NCI-H1417 (cell line): ENCODE measurements at regions not wholly inside any gene's neighbourhood (a gene's known extent, or its start where the extent isn't known, plus 50 kb on each side); places are given as distances from the start of the nearest gene placed in this dataset.
A peak's percentile ranks its signal among the peaks of the same experiment; 100 is the strongest.
"Not testable (repeated sequence)": the region's sequence is repeated elsewhere in the genome, so short reads cannot be mapped to it uniquely, and the experiment has no call there.

Experiments
- DNase-seq, 3 experiments: peaks; one replicate each; lab custom pipeline; 2025; lab: John Stamatoyannopoulos, UW

DNA sequence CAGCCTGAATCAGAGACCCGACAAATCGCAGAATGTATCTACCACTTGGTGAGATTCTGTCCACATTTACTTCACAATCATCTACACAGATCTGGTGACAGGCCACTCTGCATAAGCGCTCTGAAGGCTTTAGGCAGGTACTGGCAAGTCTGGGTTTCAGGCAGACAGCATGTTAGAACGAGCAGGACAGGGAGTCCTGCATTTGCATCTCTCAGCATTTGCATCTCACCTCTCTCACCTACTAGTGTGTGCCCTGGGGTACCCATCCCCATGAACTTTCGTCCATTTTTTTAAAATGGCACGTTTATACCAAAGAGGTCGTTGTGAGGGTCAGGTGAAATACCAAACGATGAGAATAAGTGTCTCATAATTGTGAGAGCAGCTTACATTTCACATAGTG is 108.2 kb downstream of the SPATA31A1 start:
- DNase-seq, result peak in 2 of 3 experiments; percentile 5 to 26

DNA sequence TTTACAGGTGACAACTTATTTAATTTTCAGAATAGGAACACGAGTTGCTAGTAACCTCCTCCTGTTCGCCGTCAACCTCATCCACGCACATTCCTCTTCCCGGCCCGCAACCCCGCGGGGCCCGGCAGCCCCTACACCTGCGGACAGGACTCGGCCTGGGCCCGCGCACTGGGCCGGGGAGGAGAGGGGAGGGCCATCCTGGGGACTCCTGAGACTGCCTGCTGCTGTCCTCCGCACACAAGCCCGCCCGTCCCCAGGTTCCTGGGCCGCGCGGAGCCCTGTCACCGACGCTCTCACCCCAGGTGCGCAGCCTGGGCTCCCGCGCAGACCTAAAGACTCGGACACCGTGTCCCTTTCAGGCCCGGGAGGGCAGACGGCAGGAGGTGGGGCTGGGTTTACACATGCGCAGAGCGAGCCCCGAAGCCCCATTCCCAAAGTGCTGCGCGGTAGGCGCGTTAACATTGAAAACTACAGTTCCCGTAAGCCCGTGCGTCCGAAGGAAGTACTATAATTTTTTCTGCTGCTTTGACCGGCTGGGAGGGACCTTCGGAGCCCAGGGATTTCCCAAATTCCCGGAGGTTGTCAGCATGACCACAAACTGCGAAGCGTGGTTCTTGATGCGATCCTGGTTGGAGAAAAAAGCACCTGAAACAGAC is 108.8 kb downstream of the SPATA31A1 start:
- peak; percentile 55 to 88 (median 71) for DNase-seq

DNA sequence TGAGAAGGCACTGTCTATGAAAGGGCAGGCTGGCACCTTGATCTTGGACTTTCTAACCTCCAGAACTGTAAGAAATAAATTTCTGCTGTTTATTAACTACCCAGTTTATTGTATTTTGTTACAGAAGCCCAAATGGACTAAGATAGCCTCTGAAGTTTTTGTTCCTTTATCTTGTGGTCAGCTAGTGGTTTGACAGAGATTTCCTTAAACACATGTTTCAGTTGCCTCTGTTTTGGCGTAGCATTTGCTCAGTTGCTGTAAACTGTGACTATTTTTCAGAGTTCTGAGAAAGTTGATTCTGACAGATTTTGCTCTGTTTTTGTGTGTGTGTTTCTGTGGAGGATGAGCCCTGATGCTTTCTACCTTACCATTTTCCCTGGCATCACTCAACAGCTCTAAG is 119.0 kb downstream of the SPATA31A1 start:
- not testable (repeated sequence) for DNase-seq

DNA sequence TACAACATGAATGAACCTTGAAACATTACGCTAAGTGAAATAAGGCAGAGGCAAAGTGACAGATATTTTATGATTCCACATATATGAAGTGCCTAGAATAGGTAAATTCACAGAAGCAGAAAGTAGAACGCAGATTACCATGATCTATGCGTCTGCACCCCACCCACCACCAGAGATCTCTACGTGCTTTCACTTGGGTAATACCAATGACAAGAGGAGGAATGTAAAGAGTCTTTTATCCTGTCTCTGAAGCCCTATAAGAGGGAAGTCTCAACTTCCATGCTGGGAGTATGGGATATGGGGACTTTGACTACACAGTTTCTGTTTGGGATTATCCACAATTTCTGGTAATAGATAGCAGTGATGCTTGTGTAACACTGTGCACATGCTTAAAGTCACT is 127.6 kb downstream of the SPATA31A1 start:
- not testable (repeated sequence) for DNase-seq

DNA sequence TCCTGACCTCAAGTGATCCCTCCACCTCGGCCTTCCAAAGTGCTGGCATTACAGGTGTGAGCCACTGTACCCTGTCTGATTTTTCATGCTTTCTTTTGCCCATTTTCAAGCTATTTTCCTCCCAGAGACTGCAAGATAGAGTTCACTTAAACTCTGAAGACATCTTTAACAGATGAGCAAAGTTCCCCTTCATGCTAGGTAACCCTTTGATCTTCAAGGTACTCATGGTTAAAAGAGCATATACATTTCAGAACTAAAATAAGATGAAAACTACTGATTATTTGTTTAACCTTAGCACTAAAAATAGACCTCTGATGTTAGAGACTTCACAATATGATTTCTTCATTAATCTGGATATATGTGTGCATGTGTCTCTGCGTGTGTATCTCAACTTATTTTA is 128.4 kb downstream of the SPATA31A1 start:
- not testable (repeated sequence) for DNase-seq

DNA sequence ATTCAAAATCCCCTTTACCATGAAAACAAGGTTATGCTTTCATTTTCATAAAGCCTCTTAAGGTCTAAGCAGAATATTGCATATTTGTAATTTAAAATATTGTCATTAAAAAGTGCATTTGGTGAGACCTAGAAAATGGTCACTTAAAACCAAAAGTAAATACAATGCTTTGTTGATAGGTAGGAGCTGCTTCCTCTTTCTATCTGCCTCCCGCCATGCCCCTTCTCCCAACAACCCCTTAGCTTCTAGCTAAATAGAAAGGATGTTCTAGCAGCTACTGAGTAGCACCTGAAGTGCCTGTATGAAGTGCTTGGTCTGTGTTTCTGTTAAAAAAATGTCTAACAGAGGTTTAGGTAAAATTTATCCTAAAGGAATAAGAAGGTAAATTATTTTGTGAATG is 128.8 kb downstream of the SPATA31A1 start:
- not testable (repeated sequence) for DNase-seq

DNA sequence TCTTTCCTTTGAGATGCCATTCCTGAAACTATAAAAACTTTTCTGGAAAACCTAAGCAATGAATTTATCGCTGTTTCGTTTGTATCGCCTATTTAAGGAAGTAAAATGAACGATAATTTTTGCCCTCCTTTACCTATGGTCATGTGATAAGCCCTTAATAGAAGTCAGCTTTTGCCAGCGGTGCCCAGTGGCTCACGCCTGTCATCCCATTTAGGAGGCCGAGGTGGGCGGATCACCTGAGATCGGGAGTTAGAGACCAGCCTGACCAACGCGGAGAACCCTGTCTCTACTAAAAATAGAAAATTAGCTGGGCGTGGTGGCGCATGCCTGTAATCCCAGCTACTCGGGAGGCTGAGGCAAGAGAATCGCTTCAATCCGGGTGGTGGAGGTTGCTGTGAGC is 132.0 kb downstream of the SPATA31A1 start:
- DNase-seq, result not testable (repeated sequence)

DNA sequence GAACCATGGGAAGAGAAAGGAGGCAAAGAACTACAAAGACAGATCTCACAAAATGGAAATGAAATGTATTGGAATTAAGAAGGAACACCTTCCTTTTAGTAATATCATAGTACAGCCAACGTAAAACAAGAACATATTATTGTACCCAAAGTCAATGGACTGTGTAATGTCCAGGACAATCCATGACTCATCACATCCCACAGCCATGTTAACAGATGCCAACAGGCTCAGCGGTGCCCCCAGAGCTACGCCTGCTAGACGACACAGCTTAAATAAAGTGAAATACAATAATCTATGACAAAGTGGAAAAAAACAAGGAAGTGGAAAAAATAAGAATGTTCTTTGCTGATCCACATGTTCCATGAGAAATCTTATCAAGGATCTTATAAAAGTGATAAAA is 140.8 kb downstream of the SPATA31A1 start:
- DNase-seq, result not testable (repeated sequence)

DNA sequence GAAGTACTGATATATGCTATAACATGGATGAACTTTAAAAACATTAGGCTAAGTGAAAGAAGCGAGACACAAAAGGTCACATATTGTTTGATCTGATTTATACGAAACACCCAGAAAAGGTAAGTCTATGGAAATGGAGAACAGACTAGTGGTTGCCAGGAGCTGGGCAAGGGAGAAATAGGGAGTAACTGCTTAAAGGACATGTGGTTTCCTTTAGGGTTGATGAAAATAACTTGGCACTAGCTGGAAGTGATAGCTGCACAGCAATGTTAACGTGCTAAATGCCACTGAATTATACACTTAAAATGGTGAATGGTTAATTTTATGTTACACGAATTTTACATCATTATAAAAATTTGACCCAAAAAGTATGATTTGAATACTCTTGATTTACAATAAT is 147.7 kb downstream of the SPATA31A1 start:
- DNase-seq, result not testable (repeated sequence)

DNA sequence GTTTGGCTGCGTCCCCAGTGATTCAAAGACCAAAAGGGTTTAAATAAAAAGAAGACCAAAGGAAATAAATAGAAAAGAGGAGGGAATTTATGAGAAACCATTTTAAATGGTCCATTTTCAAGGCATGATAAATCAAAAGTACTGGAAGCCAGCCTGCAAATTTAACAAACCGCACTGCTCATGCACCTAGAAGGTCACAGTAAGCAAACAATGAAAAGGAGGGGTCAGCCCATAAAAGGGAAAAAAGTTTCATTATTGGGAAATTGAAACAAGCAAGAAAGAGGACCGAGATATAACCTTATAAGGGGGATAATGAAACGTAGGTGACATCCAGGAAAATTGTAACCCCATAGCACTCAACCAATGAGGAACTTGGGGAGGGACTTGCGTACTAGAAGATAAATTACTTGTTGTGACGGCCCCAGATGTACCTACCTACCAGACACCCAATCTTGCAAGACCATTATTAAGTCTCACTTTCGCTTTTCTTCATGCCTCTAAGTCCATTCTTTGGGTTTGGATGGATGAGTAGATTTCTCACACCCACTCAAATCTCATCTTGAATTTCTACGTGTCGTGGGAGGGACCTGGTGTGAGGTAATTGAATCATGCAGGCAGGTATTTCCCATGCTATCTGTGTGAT is 172.0 kb downstream of the SPATA31A1 start:
- not testable (repeated sequence) for DNase-seq

DNA sequence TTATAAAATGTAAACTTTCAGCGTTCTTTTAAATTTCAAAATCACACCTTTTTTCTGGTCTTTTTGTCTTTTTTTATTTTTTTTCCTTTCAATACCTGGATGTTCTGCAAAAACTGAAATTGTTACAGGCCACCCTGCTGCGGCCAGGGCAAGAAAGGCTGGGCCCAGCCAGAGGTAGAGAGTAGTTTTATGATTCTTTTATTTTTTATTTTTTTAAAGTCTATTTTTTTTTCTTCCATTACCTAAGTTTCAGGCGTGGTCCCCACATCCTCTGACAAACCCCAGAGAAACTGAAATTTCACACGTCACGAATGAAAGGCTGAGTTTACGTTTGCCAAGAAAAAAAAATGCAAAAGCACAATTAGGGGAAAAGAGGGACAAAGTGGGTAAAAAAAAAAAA is 177.1 kb downstream of the SPATA31A1 start:
- DNase-seq, result not testable (repeated sequence)

DNA sequence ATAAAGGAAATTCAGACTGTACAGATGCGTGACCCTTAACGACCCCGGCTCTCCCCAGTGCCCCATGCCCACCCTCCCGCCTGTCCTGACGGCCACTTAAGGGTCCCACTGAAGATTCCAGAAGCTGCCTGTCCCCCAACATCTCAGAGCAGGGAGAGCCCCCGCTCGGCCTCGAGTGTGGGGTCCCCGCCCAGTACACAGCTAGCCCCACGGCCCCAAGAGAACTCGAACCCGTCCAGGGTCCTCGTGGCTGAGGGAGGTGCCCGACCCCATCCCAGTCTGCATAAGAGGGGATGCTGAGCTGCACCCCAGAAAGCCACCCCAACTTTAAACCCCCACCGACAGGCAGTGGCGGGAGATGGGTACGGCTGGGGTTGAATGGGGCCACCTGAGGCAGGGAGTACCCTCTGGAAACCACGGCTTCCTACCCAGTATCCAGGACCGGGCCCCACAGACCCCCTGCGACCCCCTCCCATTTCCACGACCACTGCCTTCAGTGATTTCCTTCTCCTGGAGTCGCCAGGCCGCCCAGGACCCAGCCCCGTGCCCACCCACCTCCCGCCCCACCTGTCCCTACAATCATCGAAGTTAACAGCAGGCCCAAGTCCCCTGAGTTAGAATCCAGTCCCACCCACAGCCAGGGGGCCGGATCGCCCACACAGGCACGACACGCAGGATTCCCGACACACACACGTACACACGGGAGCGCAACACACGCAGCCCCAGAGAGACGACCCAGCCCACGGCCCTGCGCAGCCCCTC is 177.7 kb downstream of the SPATA31A1 start:
- DNase-seq, result not testable (repeated sequence)

DNA sequence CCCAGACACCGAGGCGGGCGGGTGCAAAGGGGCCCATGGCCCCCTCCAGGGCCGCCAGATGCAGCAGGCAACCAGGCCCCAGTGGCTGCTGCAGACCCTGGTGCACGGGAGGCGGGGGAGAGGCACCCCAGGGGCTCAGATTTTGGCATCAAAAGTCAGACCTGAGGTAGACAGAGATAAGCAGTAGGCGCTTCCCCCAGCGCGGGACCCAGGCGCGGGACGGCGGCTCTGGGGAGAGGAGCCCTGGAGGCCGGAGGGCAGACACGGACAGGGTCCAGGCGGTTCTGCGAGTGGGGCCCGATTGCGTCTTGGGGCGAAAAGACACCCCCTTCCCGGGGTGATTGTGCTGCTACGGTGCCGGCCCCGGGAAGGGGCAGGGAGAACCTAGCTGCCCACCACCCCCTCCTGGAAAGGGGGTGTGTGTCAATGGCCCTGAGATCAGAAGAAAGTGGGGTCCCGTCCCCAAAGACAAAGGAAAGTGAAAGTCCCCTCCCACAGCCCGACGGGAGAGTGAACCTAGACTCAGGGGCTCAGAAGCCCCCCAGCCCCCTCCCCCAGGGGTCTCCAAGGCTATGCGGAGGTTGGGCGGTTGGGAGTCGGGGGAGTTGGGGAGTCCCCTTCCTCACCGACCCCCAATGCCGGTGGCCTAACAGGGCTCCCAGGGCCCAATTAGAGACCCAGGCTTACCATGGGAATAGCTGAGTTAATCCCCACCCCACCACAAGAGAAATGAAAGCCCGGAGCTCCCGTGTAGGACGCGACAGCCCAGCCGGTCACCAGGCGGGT is 178.5 kb downstream of the SPATA31A1 start:
- not testable (repeated sequence) for DNase-seq

DNA sequence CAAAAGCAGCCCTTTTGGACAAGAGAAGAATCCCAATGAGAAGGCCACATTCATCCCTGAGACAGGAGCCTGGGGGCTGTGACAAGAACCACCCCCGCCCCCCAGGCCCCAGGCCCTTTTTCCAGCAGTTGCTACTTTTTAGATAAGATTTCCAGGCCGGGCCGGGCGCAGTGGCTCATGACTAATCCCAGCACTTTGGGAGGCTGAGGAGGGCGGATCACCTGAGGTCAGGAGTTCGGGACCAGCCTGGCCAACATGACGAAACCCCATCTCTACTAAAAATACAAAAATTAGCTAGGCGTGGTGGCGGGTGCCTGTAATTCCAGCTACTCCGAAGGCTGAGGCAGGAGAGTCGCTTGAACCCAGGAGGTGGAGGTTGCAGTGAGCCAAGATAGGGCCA is 179.4 kb downstream of the SPATA31A1 start:
- not testable (repeated sequence) for DNase-seq

DNA sequence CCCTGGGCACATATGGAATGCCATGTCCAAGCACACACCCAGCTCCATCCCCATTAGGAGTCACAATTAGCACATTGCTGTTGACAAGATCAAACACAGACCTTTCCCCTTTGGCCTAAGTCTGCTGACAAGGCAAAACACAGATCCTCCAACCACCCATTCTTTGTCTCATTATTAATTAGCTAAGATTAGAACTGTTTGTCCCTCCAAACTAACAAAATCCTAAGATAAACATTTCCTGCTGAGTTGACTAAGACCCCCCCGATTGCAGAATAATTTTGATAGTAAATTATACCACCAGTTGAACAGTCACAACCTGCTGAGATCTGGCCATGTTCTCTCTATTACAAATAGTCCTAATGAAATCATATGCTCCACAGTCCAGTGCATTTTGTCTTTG is 186.7 kb downstream of the SPATA31A1 start:
- DNase-seq, result not testable (repeated sequence)

DNA sequence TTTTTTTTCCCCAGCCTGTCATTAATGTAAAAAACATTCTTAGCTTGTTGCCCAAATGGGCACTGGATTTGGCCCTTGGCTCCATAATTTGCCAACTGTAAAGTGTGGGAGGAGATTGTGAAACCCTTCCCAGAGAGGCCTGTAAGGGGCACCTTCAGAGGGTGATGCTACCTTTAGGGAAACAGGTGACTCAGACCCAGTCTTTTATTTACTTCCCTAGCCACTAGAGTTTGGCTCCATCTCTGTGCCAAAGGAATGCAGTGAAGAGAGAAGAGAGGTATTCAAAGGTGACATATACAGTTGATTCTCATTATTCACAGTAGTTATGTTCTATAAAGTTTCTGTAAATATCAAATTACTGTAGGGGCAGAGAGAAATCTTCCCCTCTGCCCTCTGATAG is 189.6 kb downstream of the SPATA31A1 start:
- not testable (repeated sequence) for DNase-seq

DNA sequence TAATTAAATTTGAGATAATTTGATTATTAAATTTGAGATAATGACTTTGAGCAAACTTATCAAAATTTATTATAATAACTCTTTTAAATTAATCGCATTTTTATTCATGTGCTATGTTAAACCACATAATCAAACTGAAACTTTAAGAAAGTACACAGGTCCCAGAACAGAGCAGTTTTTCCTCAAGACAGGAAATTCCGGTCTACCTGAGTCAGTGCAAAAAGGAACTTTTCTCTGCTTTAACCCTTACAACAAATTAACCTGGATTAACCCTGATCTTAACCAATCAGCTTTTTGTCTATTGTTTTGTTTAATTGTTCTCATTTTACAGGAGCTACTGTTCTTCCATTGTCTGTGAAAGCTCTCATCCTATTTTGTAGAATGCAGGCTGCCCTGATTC is 195.1 kb downstream of the SPATA31A1 start:
- not testable (repeated sequence) for DNase-seq

DNA sequence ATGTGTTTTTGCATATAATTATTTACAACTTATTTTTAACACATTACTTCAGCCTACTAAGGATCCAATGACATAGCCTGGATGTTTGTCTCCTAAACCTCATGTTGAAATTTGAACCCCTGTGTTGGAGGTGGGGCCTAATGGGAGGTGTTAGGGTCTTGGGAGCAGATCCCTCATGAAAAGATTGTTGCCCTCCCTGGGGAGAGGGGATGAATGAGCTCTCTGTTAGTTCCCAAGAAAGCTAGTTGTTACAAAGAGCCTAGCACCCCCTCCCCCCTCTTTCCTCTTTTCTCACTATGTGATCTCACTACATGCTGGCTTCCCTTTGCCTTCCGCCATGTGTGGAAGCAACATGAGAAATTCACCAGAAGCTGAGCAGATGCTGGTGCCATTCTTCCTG is 196.1 kb downstream of the SPATA31A1 start:
- not testable (repeated sequence) for DNase-seq

DNA sequence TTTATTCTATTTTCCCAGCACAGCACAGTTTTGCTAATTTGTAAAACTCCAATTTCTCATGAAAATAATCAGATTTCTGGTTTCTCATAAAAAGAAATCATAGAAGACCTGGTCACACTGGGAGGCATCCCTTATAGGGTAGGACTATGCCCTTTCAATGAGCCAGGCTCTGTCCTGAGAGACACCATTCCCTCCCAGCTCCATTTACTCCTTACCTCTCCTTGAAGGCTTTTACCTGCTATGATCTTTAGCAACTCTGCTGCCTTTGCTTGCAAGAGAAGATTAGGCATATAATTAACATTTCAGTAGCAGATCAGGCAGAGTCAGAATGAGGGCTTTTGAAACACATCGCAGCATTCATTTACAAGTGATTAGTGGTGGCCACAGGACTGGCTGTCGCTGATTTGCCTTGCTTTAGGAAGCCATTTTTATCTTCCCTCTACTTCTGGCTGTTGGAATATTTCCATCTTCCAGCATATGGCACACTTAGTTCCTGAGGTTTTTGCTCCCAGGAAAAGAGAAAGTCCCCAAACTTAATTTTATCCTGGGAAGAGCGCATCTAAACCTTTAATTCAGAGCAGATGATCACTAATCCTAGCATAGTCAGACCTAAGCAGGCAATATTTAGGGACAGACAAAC is 196.9 kb downstream of the SPATA31A1 start:
- not testable (repeated sequence) for DNase-seq

DNA sequence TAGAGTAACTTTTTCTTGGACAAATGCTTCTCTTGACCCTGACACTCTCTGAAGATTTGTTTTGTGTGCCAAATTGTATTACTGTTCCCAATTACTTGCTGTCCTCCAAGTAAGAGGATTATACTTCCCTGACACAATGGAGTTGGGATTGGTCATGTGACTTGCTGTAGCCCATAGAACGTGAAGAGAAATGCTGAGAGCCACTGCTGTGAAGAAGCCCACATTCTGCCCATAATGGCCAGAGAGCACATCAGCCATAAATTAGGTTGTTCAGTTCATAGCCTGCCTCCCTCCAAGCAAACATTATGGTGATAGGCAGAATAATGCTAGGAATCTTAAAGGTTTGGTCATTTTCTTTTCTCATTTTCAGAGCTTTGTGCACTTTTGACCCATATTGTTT is 198.9 kb downstream of the SPATA31A1 start:
- DNase-seq, result not testable (repeated sequence)

DNA sequence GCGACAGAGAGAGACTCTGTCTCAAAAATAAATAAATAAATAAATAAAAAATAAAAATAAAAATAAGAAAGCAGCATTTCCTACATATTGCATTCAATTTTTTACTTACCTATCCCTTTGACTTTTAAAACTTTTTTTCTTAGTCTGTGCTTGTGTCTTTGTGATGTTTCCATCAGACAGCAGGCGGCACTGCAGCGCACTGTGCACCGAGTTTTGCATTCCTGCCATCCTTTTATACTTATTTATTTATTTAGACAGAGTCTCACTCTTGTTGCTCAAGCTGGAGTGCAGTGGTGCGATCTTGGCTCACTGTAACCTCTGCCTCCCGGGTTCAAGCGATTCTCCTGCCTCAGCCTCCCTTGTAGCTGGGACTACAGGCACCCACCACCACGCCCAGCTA is 203.9 kb downstream of the SPATA31A1 start:
- DNase-seq, result peak in 1 of 3 experiments; percentile 10

DNA sequence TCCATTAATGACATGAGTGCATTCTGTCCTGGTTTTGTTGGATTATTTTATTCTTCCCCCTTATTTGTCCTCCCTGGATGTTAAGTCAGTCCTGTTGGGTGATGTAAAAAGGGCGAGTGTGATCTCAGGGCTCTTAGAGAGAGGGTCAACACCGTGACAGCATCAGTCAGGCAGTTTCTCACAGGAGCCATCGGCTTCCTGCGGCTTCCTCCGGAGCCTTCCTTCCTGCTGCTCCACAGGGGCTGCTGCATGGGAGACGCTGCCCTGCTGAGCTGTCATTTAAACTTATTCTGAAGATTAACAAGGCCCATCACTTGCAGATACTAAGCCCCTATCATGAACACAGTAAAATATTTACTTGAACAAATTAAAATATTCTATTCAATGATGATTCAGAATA is 211.3 kb downstream of the SPATA31A1 start:
- peak in 1 of 3 experiments; percentile 39 for DNase-seq
